CD14-positive monocyte (primary cell): ENCODE measurements at regions not wholly inside any gene's neighbourhood (a gene's known extent, or its start where the extent isn't known, plus 50 kb on each side); places are given as distances from the start of the nearest gene placed in this dataset.

Experiments
- DNase-seq, 3 donors: peaks; one replicate each; pipeline ENCODE4 v3.0.0-alpha.2; 2011 to 2022
- H2AFZ ChIP-seq: 2 replicates; pipeline ENCODE4 v1.6.0; 2012; ENCODE audit warnings: mild to moderate bottlenecking, low read depth, low read length, inconsistent platforms; ENCODE audit not compliant: insufficient read depth, poor library complexity, severe bottlenecking
- H3K27ac ChIP-seq, 2 donors: 1 replicate in 1 of 2; 2 replicates in 1 of 2; pipeline ENCODE4 v1.5.1; 2012 to 2013; ENCODE audit warnings: low read length in 2 of 2, control low read depth in 1 of 2, inconsistent platforms in 1 of 2, low read depth in 1 of 2, mild to moderate bottlenecking in 1 of 2
- H3K27me3 ChIP-seq, 2 donors: one replicate each; pipeline versions ENCODE4 v1.6.0 to v1.6.1; 2011 to 2013; ENCODE audit warnings: low read length in 2 of 2; ENCODE audit not compliant: control insufficient read depth in 2 of 2, insufficient read depth in 2 of 2
- H3K36me3 ChIP-seq, 2 donors: replicated peaks in 1 of 2; 1 replicate in 1 of 2; 2 replicates in 1 of 2; pipeline versions ENCODE4 v1.5.1 to v1.6.1; 2012 to 2013; ENCODE audit warnings: low read length in 2 of 2, control low read depth in 1 of 2, inconsistent platforms in 1 of 2, mild to moderate bottlenecking in 1 of 2; ENCODE audit not compliant: insufficient read depth in 2 of 2, control insufficient read depth in 1 of 2
- H3K4me1 ChIP-seq, 2 donors: 1 replicate in 1 of 2; 2 replicates in 1 of 2; pipeline versions ENCODE4 v1.5.1 to v1.6.1; 2012 to 2013; ENCODE audit warnings: low read length in 2 of 2, control low read depth in 1 of 2, inconsistent platforms in 1 of 2, mild to moderate bottlenecking in 1 of 2, moderate library complexity in 1 of 2; ENCODE audit not compliant: insufficient read depth in 2 of 2, control insufficient read depth in 1 of 2
- H3K4me2 ChIP-seq: replicated peaks from 2 replicates; pipeline ENCODE3; 2012; ENCODE audit warnings: low read length, moderate library complexity, mild to moderate bottlenecking; ENCODE audit not compliant: poor library complexity, severe bottlenecking; ENCODE audit errors: extremely low read depth
- H3K4me3 ChIP-seq, 3 experiments: fragments of 200-600 bp in 1 of 3; sonication (generic) in 1 of 3; replicated peaks in 1 of 3; 1 replicate in 2 of 3; 2 replicates in 1 of 3; pipeline ENCODE4 v1.5.1; 2011 to 2013; ENCODE audit warnings: low read length in 3 of 3, mild to moderate bottlenecking in 3 of 3, control low read depth in 2 of 3, low read depth in 2 of 3, inconsistent platforms in 1 of 3, moderate library complexity in 1 of 3
- H3K79me2 ChIP-seq: 2 replicates; pipeline ENCODE4 v1.6.0; 2012; ENCODE audit warnings: mild to moderate bottlenecking, control low read depth, inconsistent platforms, low read length, moderate library complexity; ENCODE audit not compliant: insufficient read depth
- H3K9ac ChIP-seq: 2 replicates; pipeline ENCODE4 v1.6.0; 2017; ENCODE audit warnings: low read length, mild to moderate bottlenecking; ENCODE audit not compliant: insufficient read depth, poor library complexity, severe bottlenecking
- H3K9me3 ChIP-seq, 2 donors: replicated peaks in 1 of 2; 1 replicate in 1 of 2; 2 replicates in 1 of 2; pipeline versions ENCODE4 v1.5.1 to v1.6.1; 2012 to 2013; ENCODE audit warnings: low read length in 2 of 2, control low read depth in 1 of 2; ENCODE audit not compliant: control insufficient read depth in 1 of 2, insufficient read depth in 1 of 2
- H4K20me1 ChIP-seq: 2 replicates; pipeline ENCODE4 v1.6.0; 2012; ENCODE audit warnings: mild to moderate bottlenecking, low read length, control low read depth, moderate library complexity; ENCODE audit not compliant: insufficient read depth
- H3K27ac Mint-ChIP-seq, 7 donors: one replicate each; pipeline ENCODE4 v1.8.0; 2020; ENCODE audit warnings: mild to moderate bottlenecking in 7 of 7, mixed read lengths in 7 of 7, moderate library complexity in 6 of 7, inconsistent platforms in 2 of 7
- H3K27me3 Mint-ChIP-seq, 3 donors: one replicate each; pipeline ENCODE4 v1.8.0; 2021 to 2022; ENCODE audit warnings: low read depth in 3 of 3, mild to moderate bottlenecking in 3 of 3, mixed read lengths in 3 of 3, moderate library complexity in 3 of 3, inconsistent platforms in 1 of 3
- H3K36me3 Mint-ChIP-seq, 2 donors: one replicate each; pipeline ENCODE4 v1.8.0; 2020; ENCODE audit warnings: mixed read lengths in 2 of 2, inconsistent platforms in 1 of 2, mild to moderate bottlenecking in 1 of 2
- H3K4me1 Mint-ChIP-seq: one replicate; pipeline ENCODE4 v1.8.0; 2020; ENCODE audit warnings: mild to moderate bottlenecking, mixed read lengths
- H3K4me3 Mint-ChIP-seq, 2 donors: one replicate each; pipeline ENCODE4 v1.8.0; 2020; ENCODE audit warnings: mild to moderate bottlenecking in 2 of 2, mixed read lengths in 2 of 2, moderate library complexity in 1 of 2
- H3K9me3 Mint-ChIP-seq, 7 donors: one replicate each; pipeline ENCODE4 v1.8.0; 2020 to 2022; ENCODE audit warnings: mixed read lengths in 7 of 7, mild to moderate bottlenecking in 6 of 7, moderate library complexity in 6 of 7, inconsistent platforms in 2 of 7
- CTCF ChIP-seq: fragments of 200-600 bp; IDR thresholded peaks from one replicate; pipeline ENCODE4 v1.8.0; 2022; ENCODE audit warnings: antibody characterized with exemption, mild to moderate bottlenecking
- WGBS: methylation state at CpG from one replicate; pipeline ENCODE4 v1.1.5; 2013; ENCODE audit warnings: missing lambda C conversion rate; ENCODE audit not compliant: insufficient coverage; 5-methylcytosine and 5-hydroxymethylcytosine counted together
- intact Hi-C, 2 donors: fragments of 100-400 bp; cut with micrococcal nuclease; formaldehyde crosslinking; loops; one replicate each; pipeline versions ENCODE4 v1.15.0 to v1.15.1; 2023

- H3K9me3 Mint-ChIP-seq, result peaks cover 0 to 2% (median 0%) of the 10 kb centered on the region in 7 donors
- no peak for DNase-seq
- no peaks in the 10 kb centered on the region for H3K79me2 ChIP-seq
- H2AFZ ChIP-seq, result no peak overlapping the region
- H3K27ac ChIP-seq, result no peak overlapping the region
- H3K36me3 ChIP-seq, result no peaks in the 10 kb centered on the region
- H3K27me3 Mint-ChIP-seq, result no peaks in the 10 kb centered on the region
- no peak overlapping the region for H3K4me3 ChIP-seq
- no peaks in the 10 kb centered on the region for H3K9me3 ChIP-seq
- H3K27me3 ChIP-seq, result no peaks in the 10 kb centered on the region
- intact Hi-C loops, result no loop called here
- no peak overlapping the region for H3K9ac ChIP-seq
- no peak overlapping the region for H3K4me2 ChIP-seq
- no peaks in the 10 kb centered on the region for H3K4me1 ChIP-seq
- WGBS, result no CpG with 5 or more reads among the region's 3 CpGs
- TF ChIP-seq CTCF, result no peak
- no peak overlapping the region for H3K27ac Mint-ChIP-seq
- H4K20me1 ChIP-seq, result no peaks in the 10 kb centered on the region
- H3K36me3 Mint-ChIP-seq, result no peaks in the 10 kb centered on the region
- H3K4me3 Mint-ChIP-seq, result no peak overlapping the region
- no peaks in the 10 kb centered on the region for H3K4me1 Mint-ChIP-seq
Observed at GRCh38 chr2:156675896-156676295, 239.7 kb downstream of the GPD2 start.

- H3K36me3 ChIP-seq, result no peaks in the 10 kb centered on the region
- H3K27me3 ChIP-seq, result no peaks in the 10 kb centered on the region
- no peak overlapping the region for H3K4me2 ChIP-seq
- TF ChIP-seq CTCF, result no peak
- H3K79me2 ChIP-seq, result no peaks in the 10 kb centered on the region
- H3K36me3 Mint-ChIP-seq, result no peaks in the 10 kb centered on the region
- H3K4me3 Mint-ChIP-seq, result no peak overlapping the region
- no peak for DNase-seq
- no peak overlapping the region for H3K9ac ChIP-seq
- H3K27ac Mint-ChIP-seq, result no peak overlapping the region
- peaks cover 0 to 1% (median 0%) of the 10 kb centered on the region in 7 donors for H3K9me3 Mint-ChIP-seq
- WGBS, result no CpG with 5 or more reads among the region's 2 CpGs
- intact Hi-C loops, result no loop called here
- no peak overlapping the region for H3K4me3 ChIP-seq
- H3K4me1 Mint-ChIP-seq, result no peaks in the 10 kb centered on the region
- no peaks in the 10 kb centered on the region for H4K20me1 ChIP-seq
- no peak overlapping the region for H3K27ac ChIP-seq
- no peaks in the 10 kb centered on the region for H3K9me3 ChIP-seq
- no peaks in the 10 kb centered on the region for H3K27me3 Mint-ChIP-seq
- H2AFZ ChIP-seq, result no peak overlapping the region
- no peaks in the 10 kb centered on the region for H3K4me1 ChIP-seq
Observed at GRCh38 chr2:156679820-156680219, 243.6 kb downstream of the GPD2 start.
